ENCODE measurements at regions not wholly inside any gene's neighbourhood (a gene's known extent, or its start where the extent isn't known, plus 50 kb on each side); places are given as distances from the start of the nearest gene placed in this dataset.
"Not testable (repeated sequence)": the region's sequence is repeated elsewhere in the genome, so short reads cannot be mapped to it uniquely, and the experiment has no call there.

GRCh38 chr2:107136733-107137132 is 250.8 kb upstream of the ST6GAL2 start:
- H3K4me1 ChIP-seq (ENCODE audit: insufficient read depth, low read length): no peaks in the 10 kb centered on the region
- TF ChIP-seq CTCF (IDR thresholded peaks at IDR 0.05; ENCODE audit: borderline replicate concordance, extremely low read depth, low read length, poor library complexity, severe bottlenecking) (no peak), EZH2 (IDR thresholded peaks at IDR 0.05; ENCODE audit: borderline replicate concordance, low read depth, low read length, severe bottlenecking) (no peak)
- ATAC-seq (ENCODE audit: insufficient read depth, low read depth) (no peak), DNase-seq (no peak)
- H3K9ac ChIP-seq (ENCODE audit: low read depth, low read length): no peak overlapping the region
- H3K4me3 ChIP-seq (ENCODE audit: low read depth in 1 of 2, low read length in 2 of 2): no peak overlapping the region
- H3K4me2 ChIP-seq (ENCODE audit: insufficient read depth, low read length): no peak overlapping the region
- no peaks in the 10 kb centered on the region for H4K20me1 ChIP-seq (ENCODE audit: insufficient read depth, low read length)
- no peaks in the 10 kb centered on the region for H3K9me3 ChIP-seq (ENCODE audit: insufficient read depth, low read length, severe bottlenecking)
- H3K36me3 ChIP-seq (ENCODE audit: insufficient read depth, low read length): no peaks in the 10 kb centered on the region
- H2AFZ ChIP-seq (ENCODE audit: low read depth, low read length): no peak overlapping the region
- H3K27ac ChIP-seq (ENCODE audit: low read length): no peak overlapping the region
- no peaks in the 10 kb centered on the region for H3K79me2 ChIP-seq (ENCODE audit: insufficient read depth, low read length)
- H3K27me3 ChIP-seq (ENCODE audit: insufficient read depth, low read length, poor library complexity): no peaks in the 10 kb centered on the region

GRCh38 chr2:107137706-107138105 is 251.7 kb upstream of the ST6GAL2 start:
- H3K9me3 ChIP-seq (ENCODE audit: insufficient read depth, low read length, severe bottlenecking): no peaks in the 10 kb centered on the region
- H3K4me2 ChIP-seq (ENCODE audit: insufficient read depth, low read length): no peak overlapping the region
- H3K9ac ChIP-seq (ENCODE audit: low read depth, low read length): no peak overlapping the region
- H3K4me1 ChIP-seq (ENCODE audit: insufficient read depth, low read length): no peaks in the 10 kb centered on the region
- no peaks in the 10 kb centered on the region for H3K36me3 ChIP-seq (ENCODE audit: insufficient read depth, low read length)
- no peaks in the 10 kb centered on the region for H4K20me1 ChIP-seq (ENCODE audit: insufficient read depth, low read length)
- ATAC-seq (ENCODE audit: insufficient read depth, low read depth) (no peak), DNase-seq (no peak)
- H3K4me3 ChIP-seq (ENCODE audit: low read depth in 1 of 2, low read length in 2 of 2): no peak overlapping the region
- no peaks in the 10 kb centered on the region for H3K27me3 ChIP-seq (ENCODE audit: insufficient read depth, low read length, poor library complexity)
- no peaks in the 10 kb centered on the region for H3K79me2 ChIP-seq (ENCODE audit: insufficient read depth, low read length)
- no peak overlapping the region for H2AFZ ChIP-seq (ENCODE audit: low read depth, low read length)
- H3K27ac ChIP-seq (ENCODE audit: low read length): no peak overlapping the region
- TF ChIP-seq EZH2 (IDR thresholded peaks at IDR 0.05; ENCODE audit: borderline replicate concordance, low read depth, low read length, severe bottlenecking): no peak

- no peaks in the 10 kb centered on the region for H3K79me2 ChIP-seq (ENCODE audit: insufficient read depth, low read length)
- no peak for DNase-seq
- no peak for ATAC-seq (ENCODE audit: insufficient read depth, low read depth)
- no peaks in the 10 kb centered on the region for H3K36me3 ChIP-seq (ENCODE audit: insufficient read depth, low read length)
- no peaks in the 10 kb centered on the region for H3K4me1 ChIP-seq (ENCODE audit: insufficient read depth, low read length)
- no peaks in the 10 kb centered on the region for H3K9me3 ChIP-seq (ENCODE audit: insufficient read depth, low read length, severe bottlenecking)
- no peak overlapping the region for H3K9ac ChIP-seq (ENCODE audit: low read depth, low read length)
- no peak overlapping the region for H3K27ac ChIP-seq (ENCODE audit: low read length)
- TF ChIP-seq CTCF (IDR thresholded peaks at IDR 0.05; ENCODE audit: borderline replicate concordance, extremely low read depth, low read length, poor library complexity, severe bottlenecking): no peak
- TF ChIP-seq EZH2 (IDR thresholded peaks at IDR 0.05; ENCODE audit: borderline replicate concordance, low read depth, low read length, severe bottlenecking): no peak
- H2AFZ ChIP-seq (ENCODE audit: low read depth, low read length): no peak overlapping the region
- no peak overlapping the region for H3K4me2 ChIP-seq (ENCODE audit: insufficient read depth, low read length)
- H3K27me3 ChIP-seq (ENCODE audit: insufficient read depth, low read length, poor library complexity): no peaks in the 10 kb centered on the region
- H4K20me1 ChIP-seq (ENCODE audit: insufficient read depth, low read length): no peaks in the 10 kb centered on the region
- no peak overlapping the region for H3K4me3 ChIP-seq (ENCODE audit: low read depth in 1 of 2, low read length in 2 of 2)
Observed at GRCh38 chr2:107146181-107146580, 260.2 kb upstream of the ST6GAL2 start.

GRCh38 chr2:107146645-107147044 is 260.7 kb upstream of the ST6GAL2 start:
- ATAC-seq (ENCODE audit: insufficient read depth, low read depth); H3K9me3 ChIP-seq (ENCODE audit: insufficient read depth, low read length, severe bottlenecking); H2AFZ ChIP-seq (ENCODE audit: low read depth, low read length); H3K4me1 ChIP-seq (ENCODE audit: insufficient read depth, low read length); H3K4me2 ChIP-seq (ENCODE audit: insufficient read depth, low read length); H3K4me3 ChIP-seq (ENCODE audit: low read depth in 1 of 2, low read length in 2 of 2); DNase-seq; H3K36me3 ChIP-seq (ENCODE audit: insufficient read depth, low read length); H3K79me2 ChIP-seq (ENCODE audit: insufficient read depth, low read length); H3K27ac ChIP-seq (ENCODE audit: low read length); H3K9ac ChIP-seq (ENCODE audit: low read depth, low read length); H4K20me1 ChIP-seq (ENCODE audit: insufficient read depth, low read length); H3K27me3 ChIP-seq (ENCODE audit: insufficient read depth, low read length, poor library complexity): not testable (repeated sequence)
